BLaER1 treated with 17β-estradiol and CSF1 and Interleukin-3, amounts not matched to agents 10 nM and 100 nM (cell line): ENCODE measurements at regions not wholly inside any gene's neighbourhood (a gene's known extent, or its start where the extent isn't known, plus 50 kb on each side); places are given as distances from the start of the nearest gene placed in this dataset.
A peak's percentile ranks its signal among the peaks of the same experiment; 100 is the strongest.

Experiments used
- H3K27ac ChIP-seq, 11 experiments: shearing (Covaris generic); formaldehyde crosslinking; 2 replicates each; pipeline ENCODE4 v1.8.1; 2022
- H3K27me3 ChIP-seq, 11 experiments: shearing (Covaris generic); formaldehyde crosslinking; 2 replicates each; pipeline ENCODE4 v1.8.1; 2022
- H3K36me3 ChIP-seq, 11 experiments: shearing (Covaris generic); formaldehyde crosslinking; 2 replicates each; pipeline ENCODE4 v1.8.1; 2022
- H3K4me1 ChIP-seq, 10 experiments: shearing (Covaris generic); formaldehyde crosslinking; 2 replicates each; pipeline ENCODE4 v1.8.1; 2022
- H3K4me2 ChIP-seq, 11 experiments: shearing (Covaris generic); formaldehyde crosslinking; 2 replicates each; pipeline ENCODE4 v1.8.1; 2022
- H3K4me3 ChIP-seq, 10 experiments: shearing (Covaris generic); formaldehyde crosslinking; 2 replicates each; pipeline ENCODE4 v1.8.1; 2022
- H3K9ac ChIP-seq, 11 experiments: shearing (Covaris generic); formaldehyde crosslinking; 2 replicates each; pipeline ENCODE4 v1.8.1; 2022
- H3K9me3 ChIP-seq, 11 experiments: shearing (Covaris generic); formaldehyde crosslinking; replicated peaks in 1 of 11; 2 replicates each; pipeline ENCODE4 v1.8.1; 2022
- H4K20me1 ChIP-seq, 11 experiments: shearing (Covaris generic); formaldehyde crosslinking; 2 replicates each; pipeline ENCODE4 v1.8.1; 2022
- Cebpa-rat ChIP-seq, 11 experiments: shearing (Covaris generic); IDR thresholded peaks; 2 replicates each; pipeline ENCODE4 v1.8.1; 2022

- Histone ChIP-seq H3K9ac (no peak overlapping the region), H3K27me3 (no peaks in the 10 kb centered on the region), H3K4me1 (no peaks in the 10 kb centered on the region), H3K4me3 (no peak overlapping the region), H3K4me2 (no peak overlapping the region), H4K20me1 (no peaks in the 10 kb centered on the region), H3K9me3 (peaks cover 0 to 7% (median 0%) of the 10 kb centered on the region in 11 experiments; a peak in 2 of 22 replicates), H3K36me3 (no peaks in the 10 kb centered on the region), H3K27ac (no peak overlapping the region)
- TF ChIP-seq Cebpa-rat (IDR thresholded peaks at IDR 0.05): no peak
These were observed 361.6 kb downstream of the GRIA2 start for GRCh38 chr4:157582141-157582540.

- H3K9me3 ChIP-seq: 0 out of 22 replicates have a peak, but pooled peaks cover 0 to 6% (median 0%) of the 10 kb centered on the region in 11 experiments
- TF ChIP-seq Cebpa-rat (IDR thresholded peaks at IDR 0.05): no peak
These were observed 356.2 kb downstream of the GRIA2 start for GRCh38 chr4:157576671-157577217.

GRCh38 chr4:157575339-157575738 lies 354.8 kb downstream of the GRIA2 start:
- no peaks in the 10 kb centered on the region for H3K27me3 ChIP-seq
- H4K20me1 ChIP-seq: no peaks in the 10 kb centered on the region
- H3K4me3 ChIP-seq: no peak overlapping the region
- no peaks in the 10 kb centered on the region; a peak in 1 of 20 replicates for H3K4me1 ChIP-seq
- no peak overlapping the region for H3K27ac ChIP-seq
- H3K9ac ChIP-seq: no peak overlapping the region
- no peak for TF ChIP-seq Cebpa-rat (IDR thresholded peaks at IDR 0.05)
- no peaks in the 10 kb centered on the region for H3K36me3 ChIP-seq
- no peak overlapping the region for H3K4me2 ChIP-seq
- H3K9me3 ChIP-seq: 0 out of 22 replicates have a peak, but pooled peaks cover 0 to 6% (median 0%) of the 10 kb centered on the region in 11 experiments

More at GRCh38 chr4:157576671-157577217, 356.2 kb downstream of the GRIA2 start:
- no peaks in the 10 kb centered on the region for H3K36me3 ChIP-seq
- H3K4me1 ChIP-seq: no peaks in the 10 kb centered on the region; a peak in 1 of 20 replicates
- H3K27ac ChIP-seq: no peak overlapping the region
- H3K9ac ChIP-seq: no peak overlapping the region
- no peak overlapping the region for H3K4me2 ChIP-seq
- H4K20me1 ChIP-seq: no peaks in the 10 kb centered on the region
- H3K4me3 ChIP-seq: no peak overlapping the region
- H3K27me3 ChIP-seq: no peaks in the 10 kb centered on the region

GRCh38 chr4:157574606-157575005 lies 354.1 kb downstream of the GRIA2 start:
- H3K4me1 ChIP-seq: no peaks in the 10 kb centered on the region; a peak in 1 of 20 replicates
- no peaks in the 10 kb centered on the region for H4K20me1 ChIP-seq
- no peaks in the 10 kb centered on the region for H3K36me3 ChIP-seq
- H3K9ac ChIP-seq: no peak overlapping the region
- no peaks in the 10 kb centered on the region for H3K27me3 ChIP-seq
- no peak for TF ChIP-seq Cebpa-rat (IDR thresholded peaks at IDR 0.05)
- no peak overlapping the region for H3K4me3 ChIP-seq
- 0 out of 22 replicates have a peak, but pooled peaks cover 0 to 6% (median 0%) of the 10 kb centered on the region in 11 experiments for H3K9me3 ChIP-seq
- no peak overlapping the region for H3K4me2 ChIP-seq
- no peak overlapping the region for H3K27ac ChIP-seq

- H3K4me2 ChIP-seq: no peak overlapping the region
- no peak overlapping the region for H3K4me3 ChIP-seq
- H3K4me1 ChIP-seq: no peaks in the 10 kb centered on the region; a peak in 1 of 20 replicates
- H3K9me3 ChIP-seq: 0 out of 22 replicates have a peak, but pooled peaks cover 0 to 6% (median 0%) of the 10 kb centered on the region in 11 experiments
- no peaks in the 10 kb centered on the region for H4K20me1 ChIP-seq
- H3K27ac ChIP-seq: no peak overlapping the region
- no peaks in the 10 kb centered on the region for H3K27me3 ChIP-seq
- no peak overlapping the region for H3K9ac ChIP-seq
- no peaks in the 10 kb centered on the region for H3K36me3 ChIP-seq
- no peak for TF ChIP-seq Cebpa-rat (IDR thresholded peaks at IDR 0.05)
These were observed 352.4 kb downstream of the GRIA2 start for GRCh38 chr4:157572951-157573350.

- Histone ChIP-seq H3K4me1 (no peaks in the 10 kb centered on the region; a peak in 1 of 20 replicates), H3K9me3 (0 out of 22 replicates have a peak, but pooled peaks cover 0 to 6% (median 0%) of the 10 kb centered on the region in 11 experiments), H3K4me2 (no peak overlapping the region), H3K27ac (no peak overlapping the region), H3K36me3 (no peaks in the 10 kb centered on the region), H3K4me3 (no peak overlapping the region), H3K9ac (no peak overlapping the region), H4K20me1 (no peaks in the 10 kb centered on the region), H3K27me3 (no peaks in the 10 kb centered on the region)
- no peak for TF ChIP-seq Cebpa-rat (IDR thresholded peaks at IDR 0.05)
These were observed 351.8 kb downstream of the GRIA2 start for GRCh38 chr4:157572284-157572683.

- H3K9ac ChIP-seq: no peak overlapping the region
- no peaks in the 10 kb centered on the region for H3K36me3 ChIP-seq
- H3K4me2 ChIP-seq: no peak overlapping the region
- no peak overlapping the region for H3K27ac ChIP-seq
- TF ChIP-seq Cebpa-rat (IDR thresholded peaks at IDR 0.05): no peak
- H4K20me1 ChIP-seq: no peaks in the 10 kb centered on the region
- H3K9me3 ChIP-seq: no peaks in the 10 kb centered on the region
- no peaks in the 10 kb centered on the region for H3K27me3 ChIP-seq
- no peaks in the 10 kb centered on the region for H3K4me1 ChIP-seq
- no peak overlapping the region for H3K4me3 ChIP-seq
These were observed 344.2 kb downstream of the GRIA2 start for GRCh38 chr4:157564771-157565170.

GRCh38 chr4:157564218-157564617 lies 343.7 kb downstream of the GRIA2 start:
- H3K9ac ChIP-seq: no peak overlapping the region
- H4K20me1 ChIP-seq: no peaks in the 10 kb centered on the region
- no peaks in the 10 kb centered on the region for H3K27me3 ChIP-seq
- H3K27ac ChIP-seq: no peak overlapping the region
- H3K4me2 ChIP-seq: no peak overlapping the region
- H3K4me3 ChIP-seq: no peak overlapping the region
- no peaks in the 10 kb centered on the region for H3K36me3 ChIP-seq
- TF ChIP-seq Cebpa-rat (IDR thresholded peaks at IDR 0.05): no peak
- no peaks in the 10 kb centered on the region for H3K9me3 ChIP-seq
- H3K4me1 ChIP-seq: no peaks in the 10 kb centered on the region

GRCh38 chr4:157558016-157558415 lies 337.5 kb downstream of the GRIA2 start:
- Histone ChIP-seq H3K4me3 (no peak overlapping the region), H3K36me3 (no peaks in the 10 kb centered on the region), H3K9me3 (no peaks in the 10 kb centered on the region), H3K9ac (no peak overlapping the region), H4K20me1 (no peaks in the 10 kb centered on the region), H3K4me2 (no peak overlapping the region), H3K27me3 (no peaks in the 10 kb centered on the region), H3K27ac (no peak overlapping the region), H3K4me1 (no peaks in the 10 kb centered on the region)
- TF ChIP-seq Cebpa-rat (IDR thresholded peaks at IDR 0.05): no peak

- Histone ChIP-seq H3K4me2 (peak overlapping the region in 2 of 11 experiments; percentile 10 to 35; a peak in 3 of 22 replicates), H3K36me3 (no peaks in the 10 kb centered on the region), H3K9ac (no peak overlapping the region), H3K27ac (no peak overlapping the region), H4K20me1 (no peaks in the 10 kb centered on the region), H3K27me3 (no peaks in the 10 kb centered on the region), H3K4me3 (no peak overlapping the region), H3K9me3 (no peaks in the 10 kb centered on the region), H3K4me1 (peaks cover 0 to 7% (median 0%) of the 10 kb centered on the region in 10 experiments; a peak in 3 of 20 replicates)
- no peak for TF ChIP-seq Cebpa-rat (IDR thresholded peaks at IDR 0.05)
These were observed 329.5 kb downstream of the GRIA2 start for GRCh38 chr4:157550028-157550427.
